Body of pancreas (tissue), 4 donors: ENCODE measurements at regions not wholly inside any gene's neighbourhood (a gene's known extent, or its start where the extent isn't known, plus 50 kb on each side); places are given as distances from the start of the nearest gene placed in this dataset.

Experiments
- ATAC-seq: fragments of 150-250 bp; one replicate; pipeline ENCODE4 v1.9.1; 2016
- DNase-seq, 4 donors: peaks; one replicate each; pipeline ENCODE4 v3.0.0-alpha.2; 2019
- H3K27ac ChIP-seq, 4 donors: fragments of 200-600 bp; sonication (generic); 1 replicate in 3 of 4; 2 replicates in 1 of 4; pipeline versions ENCODE4 v1.5.1 to v1.6.1; 2016 to 2019; ENCODE audit warnings: mild to moderate bottlenecking in 1 of 4, mixed read lengths in 1 of 4, moderate library complexity in 1 of 4
- H3K27me3 ChIP-seq, 2 donors: fragments of 200-600 bp; sonication (generic); one replicate each; pipeline ENCODE4 v1.6.0; 2016; ENCODE audit warnings: mild to moderate bottlenecking in 1 of 2
- H3K36me3 ChIP-seq, 2 donors: fragments of 200-600 bp; sonication (generic); replicated peaks in 1 of 2; 2 replicates each; pipeline ENCODE4 v1.5.1; 2016; ENCODE audit warnings: low read depth in 2 of 2; ENCODE audit not compliant: insufficient read depth in 1 of 2
- H3K4me1 ChIP-seq: fragments of 200-600 bp; sonication (generic); one replicate; pipeline ENCODE4 v1.6.0; 2016
- H3K4me3 ChIP-seq, 2 donors: fragments of 200-600 bp; sonication (generic); 1 replicate in 1 of 2; 2 replicates in 1 of 2; pipeline ENCODE4 v1.5.1; 2016 to 2019
- H3K9me3 ChIP-seq, 3 donors: fragments of 200-600 bp; sonication (generic); 1 replicate in 2 of 3; 2 replicates in 1 of 3; pipeline ENCODE4 v1.5.1; 2016
- CTCF ChIP-seq, 7 experiments: fragments of 450-650 bp in 4 of 7; fragments of 200-600 bp in 3 of 7; sonication (generic) in 3 of 7; IDR thresholded peaks; one replicate each; pipeline ENCODE4 v1.5.1; 2016 to 2019; ENCODE audit warnings: antibody characterized with exemption in 7 of 7
- POLR2A ChIP-seq, 3 donors: fragments of 450-650 bp; IDR thresholded peaks; one replicate each; pipeline ENCODE4 v1.6.1; 2016; ENCODE audit warnings: antibody characterized with exemption in 3 of 3, mild to moderate bottlenecking in 2 of 3
- WGBS, 2 donors: methylation state at CpG; one replicate each; pipeline ENCODE4 v1.1.5; 2017; 5-methylcytosine and 5-hydroxymethylcytosine counted together
- intact Hi-C: fragments of 100-400 bp; cut with DNase I; formaldehyde crosslinking; loops from one replicate; pipeline ENCODE4 v1.15.1; 2023

GRCh38 chr7:93048136-93048930, 69.4 kb downstream of the SAMD9 start:
- Histone ChIP-seq H3K36me3 (no peaks in the 10 kb centered on the region), H3K27ac (no peak overlapping the region), H3K4me1 (no peaks in the 10 kb centered on the region), H3K4me3 (no peak overlapping the region), H3K9me3 (no peaks in the 10 kb centered on the region), H3K27me3 (no peaks in the 10 kb centered on the region)
- no peak for TF ChIP-seq CTCF (IDR thresholded peaks at IDR 0.05)
- no peak for TF ChIP-seq POLR2A (IDR thresholded peaks at IDR 0.05)
- 44 to 49% methylated on average over 3 of the region's 3 CpGs for WGBS, 2 donors
- intact Hi-C loops, result no loop called here
- ATAC-seq (no peak), DNase-seq (no peak)

GRCh38 chr7:93047514-93048099, 70.2 kb downstream of the SAMD9 start:
- no peaks in the 10 kb centered on the region for H3K4me1 ChIP-seq
- H3K27ac ChIP-seq, result no peak overlapping the region
- TF ChIP-seq CTCF (IDR thresholded peaks at IDR 0.05), result no peak
- TF ChIP-seq POLR2A (IDR thresholded peaks at IDR 0.05), result no peak
- intact Hi-C loops, result no loop called here
- H3K27me3 ChIP-seq, result no peaks in the 10 kb centered on the region
- ATAC-seq (no peak), DNase-seq (no peak)
- H3K36me3 ChIP-seq, result no peaks in the 10 kb centered on the region
- no peak overlapping the region for H3K4me3 ChIP-seq
- H3K9me3 ChIP-seq, result no peaks in the 10 kb centered on the region
- WGBS, 2 donors, result 33 to 42% methylated on average over 1 of the region's 1 CpG

- Histone ChIP-seq H3K4me3 (no peak overlapping the region), H3K36me3 (no peaks in the 10 kb centered on the region), H3K27me3 (no peaks in the 10 kb centered on the region), H3K9me3 (no peaks in the 10 kb centered on the region), H3K27ac (no peak overlapping the region), H3K4me1 (no peaks in the 10 kb centered on the region)
- no peak for ATAC-seq
- no peak for TF ChIP-seq POLR2A (IDR thresholded peaks at IDR 0.05)
- TF ChIP-seq CTCF (IDR thresholded peaks at IDR 0.05), result no peak
- no peak for DNase-seq
- 75 to 78% methylated on average over 4 of the region's 4 CpGs for WGBS, 2 donors
- intact Hi-C loops, result no loop called here
Measured at GRCh38 chr7:93046641-93047040, 71.1 kb downstream of the SAMD9 start.

- intact Hi-C loops, result no loop called here
- DNase-seq, result no peak
- TF ChIP-seq CTCF (IDR thresholded peaks at IDR 0.05) (no peak), POLR2A (IDR thresholded peaks at IDR 0.05) (no peak)
- Histone ChIP-seq H3K27me3 (no peaks in the 10 kb centered on the region), H3K4me3 (no peak overlapping the region), H3K27ac (no peak overlapping the region), H3K36me3 (no peaks in the 10 kb centered on the region), H3K9me3 (no peaks in the 10 kb centered on the region), H3K4me1 (no peaks in the 10 kb centered on the region)
- ATAC-seq, result no peak
- WGBS, 2 donors, result 70 to 73% methylated on average over 6 of the region's 6 CpGs
Measured at GRCh38 chr7:93044147-93044810, 73.5 kb downstream of the SAMD9 start.
